HL-60 (cell line): ENCODE measurements at regions not wholly inside any gene's neighbourhood (a gene's known extent, or its start where the extent isn't known, plus 50 kb on each side); places are given as distances from the start of the nearest gene placed in this dataset.

Experiments
- CTCF ChIP-seq: IDR thresholded peaks from one replicate; pipeline ENCODE4 v1.5.1; 2011; ENCODE audit warnings: low read length, control low read depth, inconsistent platforms; ENCODE audit not compliant: insufficient read depth
- GABPA ChIP-seq: IDR thresholded peaks from 2 replicates; pipeline ENCODE4 v1.6.1; 2012; ENCODE audit warnings: low read depth
- POLR2AphosphoS5 ChIP-seq: IDR thresholded peaks from 2 replicates; pipeline ENCODE4 v1.6.1; 2012; ENCODE audit warnings: low read depth
- REST ChIP-seq: IDR thresholded peaks from 2 replicates; pipeline ENCODE4 v1.6.1; 2012; ENCODE audit warnings: low read depth; ENCODE audit not compliant: insufficient replicate concordance

- TF ChIP-seq REST (no peak), POLR2AphosphoS5 (no peak), CTCF (no peak), GABPA (no peak)
These were observed 787.6 kb upstream of the CELF4 start for GRCh38 chr18:38353149-38353548.
